ENCODE measurements at regions not wholly inside any gene's neighbourhood (a gene's known extent, or its start where the extent isn't known, plus 50 kb on each side); places are given as distances from the start of the nearest gene placed in this dataset.

DNA sequence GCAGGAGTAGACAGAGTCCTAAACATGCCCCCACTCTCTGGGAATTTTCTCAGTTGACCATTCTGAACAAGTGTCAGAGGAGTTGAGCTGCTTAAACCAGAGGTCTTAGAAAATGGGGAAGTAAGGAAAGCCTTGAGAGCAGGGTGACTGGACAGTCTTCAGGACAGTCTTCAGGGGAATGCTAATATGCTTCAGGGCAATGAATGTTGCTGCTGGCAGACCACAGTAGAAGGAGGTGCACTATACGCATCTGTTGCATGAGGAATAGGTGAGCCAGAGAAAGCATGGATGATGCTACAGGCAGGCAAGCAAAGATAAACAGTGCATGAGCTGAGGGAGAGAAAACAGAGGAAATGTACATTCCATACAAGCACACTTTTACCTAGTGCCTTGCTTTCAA is 196.6 kb upstream of the GPR12 start (continued):
- TF ChIP-seq CTCF (IDR thresholded peaks at IDR 0.05; ENCODE audit: control extremely low read depth in 1 of 3, insufficient read depth in 1 of 3, low read depth in 1 of 3, low read length in 3 of 3) = no peak
- no peak for TF ChIP-seq KDM4A (IDR thresholded peaks at IDR 0.05; ENCODE audit: low read depth, low read length, severe bottlenecking)
- TF ChIP-seq ASH2L (IDR thresholded peaks at IDR 0.05; ENCODE audit: low read length) = no peak
- no peak for TF ChIP-seq E2F6 (IDR thresholded peaks at IDR 0.05)
- TF ChIP-seq EGR1 (IDR thresholded peaks at IDR 0.05; ENCODE audit: borderline replicate concordance, low read depth, low read length) = no peak
- no peak for TF ChIP-seq BRCA1 (IDR thresholded peaks at IDR 0.05; ENCODE audit: low read depth, low read length)
- no peak for TF ChIP-seq RFX5 (IDR thresholded peaks at IDR 0.05; ENCODE audit: borderline replicate concordance, low read depth, low read length)

Data from H1 (cell line).